ENCODE measurements at regions not wholly inside any gene's neighbourhood (a gene's known extent, or its start where the extent isn't known, plus 50 kb on each side); places are given as distances from the start of the nearest gene placed in this dataset.

GRCh38 chr5:60131504-60131903 lies 238.0 kb upstream of the PDE4D start:
- TF ChIP-seq POLR2AphosphoS5 (IDR thresholded peaks at IDR 0.05; ENCODE audit: low read depth, low read length) (no peak), REST (IDR thresholded peaks at IDR 0.05; ENCODE audit: insufficient read depth in 1 of 2, low read depth in 2 of 2, low read length in 2 of 2) (no peak), FOXP2 (optimal IDR thresholded peaks at IDR 0.05; ENCODE audit: borderline replicate concordance, extremely low read depth, extremely low read length, insufficient read depth) (no peak), SIN3A (IDR thresholded peaks at IDR 0.05; ENCODE audit: borderline replicate concordance, insufficient read depth, low read length) (no peak), TAF1 (IDR thresholded peaks at IDR 0.05; ENCODE audit: borderline replicate concordance, insufficient read depth, low read length) (no peak)

GRCh38 chr5:60125636-60126035 lies 232.1 kb upstream of the PDE4D start:
- TF ChIP-seq SIN3A (IDR thresholded peaks at IDR 0.05; ENCODE audit: borderline replicate concordance, insufficient read depth, low read length) (no peak), POLR2AphosphoS5 (IDR thresholded peaks at IDR 0.05; ENCODE audit: low read depth, low read length) (no peak), TAF1 (IDR thresholded peaks at IDR 0.05; ENCODE audit: borderline replicate concordance, insufficient read depth, low read length) (no peak), REST (IDR thresholded peaks at IDR 0.05; ENCODE audit: insufficient read depth in 1 of 2, low read depth in 2 of 2, low read length in 2 of 2) (no peak), FOXP2 (optimal IDR thresholded peaks at IDR 0.05; ENCODE audit: borderline replicate concordance, extremely low read depth, extremely low read length, insufficient read depth) (no peak)

GRCh38 chr5:60102961-60103693 lies 209.6 kb upstream of the PDE4D start:
- no peak for TF ChIP-seq TAF1 (IDR thresholded peaks at IDR 0.05; ENCODE audit: borderline replicate concordance, insufficient read depth, low read length)
- TF ChIP-seq FOXP2 (optimal IDR thresholded peaks at IDR 0.05; ENCODE audit: borderline replicate concordance, extremely low read depth, extremely low read length, insufficient read depth), result no peak
- no peak for TF ChIP-seq REST (IDR thresholded peaks at IDR 0.05; ENCODE audit: insufficient read depth in 1 of 2, low read depth in 2 of 2, low read length in 2 of 2)

- TF ChIP-seq REST (IDR thresholded peaks at IDR 0.05; ENCODE audit: insufficient read depth in 1 of 2, low read depth in 2 of 2, low read length in 2 of 2) (no peak), POLR2AphosphoS5 (IDR thresholded peaks at IDR 0.05; ENCODE audit: low read depth, low read length) (no peak), FOXP2 (optimal IDR thresholded peaks at IDR 0.05; ENCODE audit: borderline replicate concordance, extremely low read depth, extremely low read length, insufficient read depth) (no peak)
These were observed 208.0 kb upstream of the PDE4D start for GRCh38 chr5:60101573-60101972.
